GM19372 (cell line): ENCODE measurements at regions not wholly inside any gene's neighbourhood (a gene's known extent, or its start where the extent isn't known, plus 50 kb on each side); places are given as distances from the start of the nearest gene placed in this dataset.
"Not testable (repeated sequence)": the region's sequence is repeated elsewhere in the genome, so short reads cannot be mapped to it uniquely, and the experiment has no call there.

Source experiments
- ATAC-seq: cut with Tn5 transposase; IDR thresholded peaks from one replicate; pipeline ENCODE4 v1.9.1; 2021; ENCODE audit warnings: mild to moderate bottlenecking, low read depth, moderate library complexity; ENCODE audit not compliant: unreplicated experiment

DNA sequence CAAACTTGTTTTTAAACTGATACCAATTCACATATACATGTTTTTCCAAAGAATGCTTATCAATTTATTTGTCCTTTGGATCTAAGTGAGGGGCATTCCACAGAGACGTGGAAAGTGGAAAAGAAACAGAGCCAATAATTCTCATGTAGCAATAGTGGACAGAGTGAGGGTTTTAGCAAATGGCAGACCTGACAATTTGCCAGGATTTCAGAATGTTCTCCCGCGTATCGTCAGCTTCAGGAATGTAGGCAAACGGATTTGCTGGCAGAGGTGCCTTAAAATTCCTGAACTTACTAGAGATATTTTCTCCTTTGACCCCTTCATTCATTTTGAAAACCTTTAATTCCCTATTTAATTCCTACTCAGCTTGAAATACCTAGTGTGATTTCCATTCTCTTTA lies 193.4 kb upstream of the CPHXL start:
- no peak for ATAC-seq

DNA sequence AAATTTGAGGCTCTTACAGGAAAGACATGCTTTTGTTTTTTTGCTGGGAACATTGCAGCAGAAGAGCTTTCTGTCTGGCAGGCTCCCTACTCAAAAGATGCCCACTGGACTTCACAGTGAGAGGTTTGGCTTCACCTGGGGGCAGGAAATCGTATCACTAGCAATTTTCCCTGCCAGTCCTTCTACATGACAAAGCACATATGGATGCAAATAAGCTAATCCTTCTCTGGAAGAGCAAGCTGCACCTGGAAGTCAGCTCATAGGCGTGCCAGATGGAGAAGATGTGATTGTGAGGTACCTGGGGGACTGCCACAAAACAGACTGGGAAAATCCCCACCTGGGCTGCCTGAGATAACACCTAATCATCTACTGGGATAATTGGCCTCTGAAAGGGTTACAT lies 195.0 kb upstream of the CPHXL start:
- ATAC-seq = no peak

DNA sequence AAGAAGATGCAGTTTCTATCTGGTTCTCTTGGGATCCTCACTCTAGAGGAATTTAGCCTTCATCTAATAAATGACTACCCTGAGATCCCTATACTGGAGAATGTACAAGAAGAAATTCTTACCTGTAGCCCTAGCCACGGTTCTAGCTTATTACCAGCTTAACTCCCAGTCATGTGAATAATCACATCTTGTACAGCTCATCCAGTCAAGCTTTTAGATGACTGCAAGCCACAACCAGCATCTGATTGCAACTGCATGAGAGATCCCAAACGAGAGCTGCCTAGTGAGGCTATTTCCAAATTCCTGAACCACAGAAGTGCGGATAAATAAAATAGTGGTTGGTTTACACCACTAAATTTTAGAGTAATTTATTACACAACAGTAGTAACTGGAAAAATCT lies 196.0 kb upstream of the CPHXL start:
- ATAC-seq = no peak

DNA sequence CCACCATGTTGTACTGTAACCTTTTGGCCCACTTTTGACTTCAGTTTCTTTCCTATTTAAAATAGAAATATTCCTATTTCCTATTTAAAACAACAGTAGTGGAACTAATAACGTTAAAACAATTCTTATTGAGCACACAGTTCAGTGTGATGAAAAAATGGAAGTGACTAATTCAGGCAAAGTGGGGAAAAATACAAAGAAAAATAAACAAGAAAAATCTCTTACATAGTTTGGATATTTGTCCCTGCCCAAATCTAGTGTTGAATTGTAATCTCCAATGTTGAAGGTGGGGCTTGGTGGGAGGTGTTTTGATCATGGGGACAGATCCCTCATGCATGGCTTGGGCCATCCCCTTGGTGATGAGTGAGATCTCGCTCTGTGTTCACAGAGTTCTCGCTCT lies 198.1 kb upstream of the CPHXL start:
- no peak for ATAC-seq

DNA sequence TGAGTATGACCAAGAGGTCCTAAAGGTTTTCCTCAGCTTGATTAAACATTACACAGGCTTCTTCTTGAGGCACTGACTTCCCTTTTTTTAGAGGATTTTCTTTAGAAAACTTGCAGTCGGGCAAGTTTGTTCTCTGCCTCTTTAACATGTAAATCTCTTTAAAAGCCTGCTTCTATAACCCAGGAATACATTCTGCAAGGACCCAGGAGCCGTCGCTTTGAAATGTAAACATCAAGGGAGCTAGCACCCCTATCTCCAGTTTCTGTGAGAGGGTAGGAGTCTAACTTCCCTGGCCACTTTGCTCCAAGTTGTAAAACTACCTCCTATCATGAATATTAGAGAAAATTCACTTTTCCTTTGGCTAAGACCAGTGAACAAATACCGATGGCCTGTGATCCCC lies 201.5 kb upstream of the CPHXL start:
- no peak for ATAC-seq

DNA sequence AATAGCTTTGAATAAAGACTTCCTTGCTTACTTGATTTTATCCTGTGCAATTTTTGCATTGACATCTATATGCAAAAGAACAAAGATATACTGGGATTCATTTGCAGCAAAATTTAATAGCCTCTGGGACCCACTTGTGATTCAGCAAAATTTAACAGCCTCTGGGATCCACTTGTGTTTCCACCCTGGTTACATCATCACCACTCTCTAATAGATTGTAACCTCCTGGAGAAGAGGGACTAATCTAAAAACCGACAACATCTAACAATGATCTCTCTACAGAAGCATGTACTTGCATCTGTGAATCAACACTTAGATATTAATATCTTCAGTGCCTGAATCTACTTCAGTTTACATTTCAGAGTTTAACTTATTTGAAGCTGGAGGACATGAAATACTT lies 202.0 kb upstream of the CPHXL start:
- no peak for ATAC-seq

DNA sequence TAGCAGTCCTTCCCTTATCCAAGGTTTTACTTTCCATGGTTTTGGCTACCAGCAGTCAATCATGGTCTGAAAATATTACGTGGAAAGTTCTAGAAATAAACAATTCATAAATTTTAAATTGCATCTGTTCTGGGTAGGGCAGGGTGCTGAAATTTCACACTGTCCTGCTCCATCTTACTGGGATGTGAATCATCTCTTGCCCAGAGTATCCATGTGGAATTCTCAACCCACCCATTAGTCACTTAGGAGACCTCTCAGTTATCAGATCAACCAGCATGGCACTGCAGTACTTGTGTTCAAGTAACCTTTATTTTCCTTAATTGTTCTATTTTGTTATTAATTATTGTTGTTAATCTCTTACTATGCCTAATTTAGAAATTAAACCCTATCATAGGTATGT lies 202.8 kb upstream of the CPHXL start:
- no peak for ATAC-seq

DNA sequence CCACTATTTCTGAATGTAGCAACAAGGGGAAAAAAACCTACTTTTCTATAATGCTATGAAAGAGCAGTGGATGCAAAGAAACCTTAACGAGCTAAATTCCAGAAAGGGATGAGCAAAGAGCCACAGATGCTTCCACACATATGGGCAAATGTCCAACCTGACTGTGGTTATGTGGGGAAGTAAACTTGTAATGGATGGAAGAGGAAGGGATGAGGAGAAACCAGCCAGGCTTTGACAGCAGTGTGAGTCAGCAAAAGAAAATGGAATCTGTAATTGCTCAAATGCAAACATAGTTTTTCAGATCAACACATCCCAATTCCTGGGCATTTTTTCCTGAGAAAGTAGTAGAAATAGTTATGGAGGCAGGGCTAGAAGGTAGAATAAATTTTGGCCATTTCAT lies 204.8 kb upstream of the CPHXL start:
- no peak for ATAC-seq

DNA sequence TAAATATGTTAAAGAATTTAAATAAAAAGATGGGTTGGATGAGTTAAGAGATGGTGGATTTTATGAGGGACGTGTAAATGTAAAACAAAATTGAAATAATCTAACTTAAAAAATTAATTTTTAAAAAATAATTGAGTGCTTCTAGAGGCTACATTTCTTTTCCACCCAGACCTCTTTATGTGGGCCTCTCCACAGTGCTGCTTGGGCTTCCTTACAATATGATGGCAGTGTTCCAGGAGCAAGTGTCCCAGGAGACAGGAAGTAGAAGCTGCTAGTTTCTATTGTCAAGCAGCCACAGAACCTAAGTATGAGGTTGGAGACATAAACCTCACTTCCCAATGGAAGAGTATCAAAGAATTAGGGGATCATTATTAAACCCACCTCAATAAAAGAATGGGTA lies 205.7 kb upstream of the CPHXL start:
- ATAC-seq = no peak

DNA sequence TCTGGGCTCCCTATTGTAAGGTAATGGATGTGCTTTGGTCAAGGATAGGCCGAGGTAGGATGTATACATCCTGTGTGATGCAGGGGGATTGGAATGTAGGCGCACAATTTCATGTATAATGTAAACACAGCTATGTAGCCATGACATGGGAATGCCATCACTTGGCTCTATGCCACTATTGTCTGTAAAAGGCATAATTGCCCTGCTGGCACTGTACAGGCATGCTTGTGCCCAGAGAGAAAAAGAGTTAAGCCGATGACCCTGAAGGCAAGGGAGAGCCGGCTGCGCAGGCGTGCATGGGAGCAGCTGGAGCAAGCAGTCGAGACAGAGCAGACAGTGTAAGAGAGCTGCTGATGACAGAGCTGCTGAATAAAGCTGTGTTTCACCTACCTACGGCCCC lies 212.5 kb upstream of the CPHXL start:
- ATAC-seq = no peak

DNA sequence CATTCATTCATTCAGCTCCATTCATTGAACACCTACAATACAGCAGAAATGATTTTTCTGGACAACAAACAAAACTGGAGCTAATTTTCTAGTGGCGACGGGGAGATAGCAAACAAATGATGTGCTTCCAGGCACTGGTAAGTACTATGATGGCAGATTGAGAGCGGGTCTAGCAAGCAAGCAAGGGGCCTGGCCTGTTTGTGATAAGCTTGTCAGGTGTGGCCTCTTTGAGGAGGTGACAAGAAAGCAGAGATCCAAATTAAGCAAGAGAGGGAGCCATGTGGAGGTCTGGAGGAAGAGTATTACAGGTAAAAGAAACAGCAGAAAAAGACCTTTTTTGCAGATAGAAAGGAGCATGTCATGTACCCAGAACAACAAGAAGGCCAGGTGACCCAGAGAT lies 216.1 kb upstream of the CPHXL start:
- ATAC-seq = no peak

DNA sequence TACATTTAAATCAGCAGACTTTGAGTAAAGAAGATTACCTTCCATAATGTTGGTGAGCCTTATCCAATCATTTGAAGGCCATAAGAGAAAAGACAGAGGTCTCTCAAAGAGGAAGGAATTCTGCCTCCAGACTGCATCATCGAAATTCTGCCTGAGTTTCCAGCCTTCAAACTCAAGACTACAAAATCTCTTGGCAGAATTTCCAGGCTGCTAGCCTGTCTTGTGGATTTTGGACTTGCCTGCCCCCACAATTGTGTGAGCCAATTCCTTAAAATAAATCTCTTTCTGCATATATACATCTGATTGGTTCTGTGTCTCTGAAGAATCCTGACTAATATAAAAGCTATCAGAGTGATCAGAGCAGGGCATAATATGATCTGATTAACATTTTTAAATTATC lies 216.6 kb upstream of the CPHXL start:
- no peak for ATAC-seq

DNA sequence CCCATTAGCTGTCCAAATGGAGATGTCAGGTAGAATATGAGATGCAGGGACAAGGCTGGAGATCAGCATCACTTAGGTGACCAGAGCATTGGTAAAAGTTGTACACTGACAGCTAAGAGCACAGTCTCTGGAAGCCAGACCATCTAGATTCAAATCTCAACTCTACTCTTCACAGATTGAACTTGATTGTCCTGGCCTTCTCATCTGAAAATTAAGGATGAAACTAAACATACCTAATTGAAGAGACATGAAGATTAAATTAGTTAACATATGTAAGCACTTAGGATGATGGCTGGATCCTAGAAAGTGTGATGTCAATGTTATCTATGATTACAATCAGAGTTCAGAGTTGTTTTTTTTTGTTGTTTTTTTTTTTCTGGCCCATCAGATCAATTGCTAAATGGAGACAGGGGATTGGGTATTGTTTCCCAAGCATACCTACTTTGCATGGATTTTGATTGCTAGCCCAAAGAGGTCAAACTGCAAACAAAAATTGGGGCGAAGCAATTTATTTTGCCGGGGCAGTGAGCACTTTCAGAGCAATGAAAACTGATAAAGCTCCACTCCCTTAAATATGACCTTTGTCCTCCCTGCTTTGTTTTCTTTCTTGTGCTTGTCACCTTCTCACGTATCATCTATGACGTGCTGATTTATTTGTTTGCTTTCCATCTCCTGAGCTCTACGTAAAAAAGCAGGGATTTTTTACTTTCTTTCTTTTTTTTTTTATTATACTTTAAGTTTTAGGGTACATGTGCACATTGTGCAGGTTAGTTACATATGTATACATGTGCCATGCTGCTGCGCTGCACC lies 217.6 kb upstream of the CPHXL start:
- no peak for ATAC-seq

DNA sequence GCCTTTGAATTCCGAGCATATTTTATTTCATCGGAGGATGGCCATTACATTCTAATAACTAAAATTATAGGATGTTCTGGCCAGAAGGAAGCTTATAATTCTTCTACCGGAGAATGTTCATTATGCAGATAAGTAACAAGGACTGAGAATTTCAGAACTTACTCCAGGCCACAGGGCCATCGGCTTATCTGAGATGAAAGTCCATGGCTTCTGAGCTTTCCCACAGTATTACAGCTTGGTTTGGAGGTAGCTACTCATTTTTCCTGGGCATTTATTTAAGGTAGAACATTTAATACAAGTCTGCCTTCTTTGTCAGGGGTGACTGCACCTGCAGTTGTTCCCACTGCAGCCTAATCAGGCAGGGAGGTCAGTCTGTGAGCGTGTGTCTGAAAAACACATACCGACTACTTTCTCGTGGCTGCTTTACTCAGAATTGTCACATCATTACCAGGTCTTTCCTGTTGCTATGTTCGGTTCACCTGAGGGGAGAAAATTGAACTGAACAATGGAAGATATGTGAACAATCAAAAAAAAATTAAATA lies 219.7 kb upstream of the CPHXL start:
- ATAC-seq = no peak

DNA sequence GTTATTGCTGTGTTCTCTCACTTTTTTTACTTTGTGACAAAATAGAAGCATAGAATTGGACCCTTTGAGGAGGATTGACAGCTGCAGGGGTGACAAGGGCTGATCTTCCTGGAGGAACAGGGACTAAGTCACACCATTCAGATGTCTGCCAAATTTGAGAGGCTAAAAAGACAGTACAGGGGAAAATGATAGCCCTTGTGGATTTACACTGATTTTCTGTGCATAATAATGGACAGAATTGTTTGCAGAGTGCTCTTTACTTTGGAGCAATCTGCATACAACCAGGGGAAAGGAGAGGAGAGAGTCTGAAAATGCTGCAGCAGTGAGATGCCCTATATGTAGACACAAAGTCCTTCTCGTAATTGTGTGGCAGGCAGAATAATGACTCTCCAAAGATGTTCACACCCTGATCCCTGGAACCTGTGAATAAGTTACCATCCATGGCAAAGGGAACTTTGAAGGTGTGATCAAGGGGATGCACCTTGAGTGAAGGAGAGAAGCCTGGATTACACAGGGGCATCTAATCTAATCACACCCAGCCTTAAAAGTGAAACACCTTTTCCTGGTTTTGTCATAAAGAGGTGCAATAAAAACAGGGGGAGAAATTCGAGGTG lies 221.4 kb upstream of the CPHXL start:
- no peak for ATAC-seq

DNA sequence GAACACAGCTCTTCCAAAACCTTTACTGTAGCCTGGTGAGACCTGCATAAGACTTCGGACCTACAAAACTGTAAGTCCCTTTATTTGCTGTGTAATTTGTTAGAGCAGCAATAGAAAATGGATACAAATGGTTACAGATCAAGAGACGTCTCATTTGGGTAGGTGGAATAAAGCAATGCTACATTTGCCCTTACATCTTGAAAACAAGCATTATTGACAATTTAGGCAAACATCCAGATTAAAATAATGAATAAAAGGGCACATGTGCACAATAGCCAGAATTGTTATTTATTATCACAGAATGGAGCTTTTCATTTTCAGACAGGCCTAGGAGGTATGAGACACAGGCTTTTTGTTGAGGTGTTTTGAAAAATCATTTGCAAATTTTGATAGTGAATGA lies 222.2 kb upstream of the CPHXL start:
- no peak for ATAC-seq

DNA sequence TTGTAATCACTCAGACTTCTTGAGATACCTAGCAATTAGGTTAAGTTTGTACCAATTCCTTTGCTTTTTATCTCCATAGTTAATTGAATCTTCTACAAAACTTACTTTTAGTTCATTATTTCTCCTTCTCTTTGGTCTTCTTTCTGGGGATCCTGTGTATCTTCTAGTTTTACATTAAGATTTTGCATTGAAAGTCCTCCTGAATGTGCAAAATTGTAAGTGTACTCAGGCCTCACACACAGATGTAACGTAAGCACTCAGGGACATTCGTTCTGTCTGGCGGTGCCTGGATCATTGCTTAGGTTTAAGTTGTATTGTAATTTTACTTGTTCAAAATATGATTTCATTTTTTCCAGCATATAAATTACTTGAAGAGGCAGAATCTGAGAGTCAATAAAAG lies 222.6 kb upstream of the CPHXL start:
- ATAC-seq = no peak

DNA sequence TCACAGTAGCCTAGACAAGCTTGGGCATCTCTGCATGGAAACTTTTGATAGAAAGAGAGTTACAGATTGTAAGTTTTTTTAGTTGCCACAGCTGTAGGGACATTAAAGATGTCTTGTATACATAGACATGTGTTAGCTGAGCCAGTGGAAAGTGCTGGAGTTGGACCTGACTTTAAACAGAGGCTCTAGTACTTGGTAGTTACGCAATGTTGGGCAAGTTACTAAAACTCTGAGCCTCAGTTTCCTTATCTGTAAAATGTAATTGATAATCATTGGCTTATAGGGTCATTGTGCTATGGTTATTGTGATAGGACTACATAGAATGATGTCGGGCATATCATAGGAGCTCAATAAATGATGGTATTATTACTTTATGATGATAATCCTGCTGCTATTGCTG lies 225.8 kb upstream of the CPHXL start:
- no peak for ATAC-seq

DNA sequence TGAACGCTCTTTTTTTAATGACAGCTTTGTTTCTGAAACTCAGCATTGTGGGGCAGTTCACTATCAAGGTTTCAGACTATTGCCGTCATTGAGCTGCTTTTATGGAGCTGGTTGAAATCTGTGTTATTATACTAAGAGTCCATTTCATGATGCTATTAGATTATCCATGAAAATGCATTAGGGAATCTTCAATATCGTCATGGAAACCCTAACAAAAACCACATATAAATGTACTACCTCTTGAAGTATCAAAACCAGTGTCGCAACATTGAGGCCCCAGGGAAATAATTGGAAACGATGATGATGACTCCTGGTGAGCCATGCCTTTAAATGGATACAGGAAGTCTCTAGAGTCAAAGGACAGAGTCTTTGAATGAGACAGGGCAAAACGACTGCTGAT lies 231.6 kb upstream of the CPHXL start:
- no peak for ATAC-seq

DNA sequence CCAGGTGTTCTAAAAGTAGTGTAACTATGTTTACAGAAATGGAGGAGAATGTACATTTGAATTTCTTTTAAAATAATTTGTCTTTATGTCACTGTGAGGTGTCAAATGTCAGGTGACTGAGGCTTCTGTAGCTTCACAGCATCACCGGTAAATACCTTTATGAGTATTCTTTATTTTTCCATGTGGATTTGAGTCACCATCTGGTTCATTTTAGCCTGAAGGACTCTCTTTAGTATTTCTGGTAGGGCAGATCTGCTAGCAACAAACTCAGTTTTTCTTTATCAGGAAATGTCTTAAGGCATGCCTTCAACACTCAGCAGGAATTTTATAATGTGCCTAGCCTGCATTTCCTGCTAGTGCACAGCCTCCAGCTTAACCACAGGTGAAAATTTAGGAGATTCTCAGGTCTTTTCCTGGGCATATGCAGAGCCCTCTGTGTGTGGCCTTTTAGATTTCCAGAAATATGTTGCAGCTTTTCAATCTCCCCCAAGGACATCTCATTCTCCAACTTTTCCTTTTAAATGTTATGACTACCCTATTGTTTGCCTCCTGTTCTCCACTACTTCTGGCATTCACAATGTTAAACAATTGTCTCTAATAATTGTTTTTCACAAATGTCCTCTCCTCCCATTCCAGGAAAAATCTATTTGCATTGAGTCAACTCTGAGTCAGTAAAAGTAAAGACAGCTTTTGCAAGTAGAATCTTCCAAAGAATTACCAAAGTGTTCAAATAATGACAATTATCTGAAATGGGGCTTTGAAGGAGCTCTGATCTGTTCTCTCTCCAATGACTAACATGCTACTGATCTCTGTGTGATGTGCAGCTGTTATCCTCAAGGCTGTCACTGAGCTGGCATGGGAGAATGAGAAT lies 239.4 kb upstream of the CPHXL start:
- no peak for ATAC-seq

DNA sequence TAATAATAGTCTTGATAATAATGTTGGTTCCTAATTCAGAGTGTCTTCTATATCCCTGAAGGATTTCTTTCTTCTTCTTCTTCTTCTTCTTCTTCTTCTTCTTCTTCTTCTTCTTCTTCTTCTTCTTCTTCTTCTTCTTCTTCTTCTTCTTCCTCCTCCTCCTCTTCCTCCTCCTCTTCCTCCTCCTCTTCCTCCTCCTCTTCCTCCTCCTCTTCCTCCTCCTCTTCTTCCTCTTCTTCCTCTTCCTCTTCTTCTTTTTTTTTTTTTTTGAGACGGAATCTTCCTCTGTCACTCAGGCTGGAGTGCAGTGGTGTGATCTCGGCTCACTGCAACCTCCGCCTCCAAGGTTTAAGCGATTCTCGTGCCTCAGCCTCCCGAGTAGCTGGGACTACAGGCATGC lies 242.8 kb upstream of the CPHXL start:
- ATAC-seq = not testable (repeated sequence)
